A549 (cell line): ENCODE measurements at regions not wholly inside any gene's neighbourhood (a gene's known extent, or its start where the extent isn't known, plus 50 kb on each side); places are given as distances from the start of the nearest gene placed in this dataset.
A peak's percentile ranks its signal among the peaks of the same experiment; 100 is the strongest.
"Not testable (repeated sequence)": the region's sequence is repeated elsewhere in the genome, so short reads cannot be mapped to it uniquely, and the experiment has no call there.

Experiments used
- ATAC-seq, 2 experiments: fragments of 200-7000 bp in 1 of 2; fragments of >200 bp in 1 of 2; cut with Nextera tagmentation in 1 of 2; cut with Tn5 transposase in 1 of 2; 3 replicates each; pipeline versions ENCODE4 v1.8.0 to v1.9.1; 2018 to 2020; ENCODE audit warnings: mild to moderate bottlenecking in 1 of 2, moderate library complexity in 1 of 2
- CTCF ChIA-PET: fragments of 300-600 bp; sonication (Branson Sonifier 250); formaldehyde crosslinking; extraction: SDS; loops from one replicate; lab custom pipeline; 2021; ENCODE audit warnings: antibody characterized with exemption, inconsistent platforms; lab: Yijun Ruan, JAX
- POLR2A ChIA-PET: fragments of 350-600 bp; formaldehyde crosslinking; extraction: SDS; loops from one replicate; lab custom pipeline; 2021; ENCODE audit warnings: antibody characterized with exemption, inconsistent platforms; lab: Yijun Ruan, JAX
- DNase-seq, 2 experiments: peaks; one replicate each; pipeline versions ENCODE4 v3.0.0 to v3.0.0-alpha.2; 2011 to 2016; ENCODE audit warnings: low read depth in 1 of 2, low spot score in 1 of 2
- FAIRE-seq: peaks from 2 replicates; lab custom pipeline; 2011; peaks lifted over from hg19 to GRCh38; lab: Jason Lieb, UNC
- H3K27ac ChIP-seq, 2 experiments: fragments of >200 bp; sonication (Bioruptor Twin); formaldehyde crosslinking; 3 replicates each; pipeline ENCODE4 v1.5.1; 2016 to 2017
- H3K4me1 ChIP-seq: fragments of >200 bp; sonication (Bioruptor Twin); formaldehyde crosslinking; 3 replicates; pipeline ENCODE4 v1.6.1; 2016
- H3K4me2 ChIP-seq: fragments of >200 bp; sonication (Bioruptor Twin); formaldehyde crosslinking; 3 replicates; pipeline ENCODE4 v1.6.1; 2016
- H3K4me3 ChIP-seq: fragments of >200 bp; sonication (Bioruptor Twin); formaldehyde crosslinking; 3 replicates; pipeline ENCODE4 v1.5.1; 2016
- H3K9me3 ChIP-seq: fragments of >200 bp; sonication (Bioruptor Twin); formaldehyde crosslinking; 3 replicates; pipeline ENCODE4 v1.6.1; 2016
- CBX2 ChIP-seq: fragments of 200-600 bp; sonication (generic); IDR thresholded peaks from 2 replicates; pipeline ENCODE4 v1.6.1; 2016; ENCODE audit warnings: low read depth, mild to moderate bottlenecking, borderline replicate concordance
- CEBPB ChIP-seq, 2 experiments: fragments of >200 bp in 1 of 2; sonication (Bioruptor Twin) in 1 of 2; formaldehyde crosslinking in 1 of 2; IDR thresholded peaks; 2 replicates each; pipeline ENCODE4 v1.6.1; 2012 to 2016
- CHD4 ChIP-seq: fragments of 200-600 bp; sonication (generic); IDR thresholded peaks from 2 replicates; pipeline ENCODE4 v1.6.1; 2016; ENCODE audit warnings: antibody characterized with exemption, mild to moderate bottlenecking, borderline replicate concordance
- CTCF ChIP-seq: fragments of >200 bp; sonication (Bioruptor Twin); formaldehyde crosslinking; IDR thresholded peaks from 3 replicates; pipeline ENCODE4 v1.5.1; 2016
- EHMT2 ChIP-seq: fragments of 200-600 bp; sonication (generic); IDR thresholded peaks from 2 replicates; pipeline ENCODE4 v1.6.1; 2016; ENCODE audit warnings: antibody characterized with exemption, low read depth, mild to moderate bottlenecking, moderate library complexity
- EP300 ChIP-seq, 2 experiments: fragments of >200 bp; sonication (Bioruptor Twin); formaldehyde crosslinking; IDR thresholded peaks; 2 replicates in 1 of 2; 3 replicates in 1 of 2; pipeline ENCODE4 v1.6.1; 2016 to 2017
- GATA3 ChIP-seq: IDR thresholded peaks from 2 replicates; pipeline ENCODE4 v1.6.1; 2012; ENCODE audit warnings: borderline replicate concordance
- HDAC2 ChIP-seq: fragments of 200-600 bp; sonication (generic); IDR thresholded peaks from 2 replicates; pipeline ENCODE4 v1.6.1; 2016
- HEYL ChIP-seq: fragments of 250-450 bp; sonication (Bioruptor Pico); IDR thresholded peaks from 2 replicates; pipeline ENCODE4 v1.8.0; 2021; ENCODE audit warnings: mild to moderate bottlenecking, moderate library complexity
- HOXB13 ChIP-seq: fragments of 250-450 bp; sonication (Bioruptor Pico); IDR thresholded peaks from 2 replicates; pipeline ENCODE4 v1.5.0; 2020; ENCODE audit warnings: low read depth, mild to moderate bottlenecking, moderate library complexity
- KDM5A ChIP-seq: fragments of 200-600 bp; sonication (generic); IDR thresholded peaks from 2 replicates; pipeline ENCODE4 v1.6.1; 2016; ENCODE audit warnings: antibody characterized with exemption, mild to moderate bottlenecking
- NFE2L2 ChIP-seq: fragments of 150-350 bp; conservative IDR thresholded peaks from 2 replicates; pipeline ENCODE4 v1.6.1; 2014; ENCODE audit warnings: low read length
- NPAS2 ChIP-seq: fragments of 250-450 bp; sonication (Bioruptor Pico); IDR thresholded peaks from 2 replicates; pipeline ENCODE4 v1.8.0; 2022; ENCODE audit warnings: mild to moderate bottlenecking, moderate library complexity, borderline replicate concordance
- POLR2A ChIP-seq: IDR thresholded peaks from 2 replicates; pipeline ENCODE4 v1.6.1; 2012; ENCODE audit warnings: mild to moderate bottlenecking, low read length
- RAD21 ChIP-seq, 2 experiments: fragments of >200 bp in 1 of 2; sonication (Bioruptor Twin) in 1 of 2; formaldehyde crosslinking in 1 of 2; IDR thresholded peaks in 1 of 2; conservative IDR thresholded peaks in 1 of 2; 2 replicates in 1 of 2; 3 replicates in 1 of 2; pipeline ENCODE4 v1.6.1; 2012 to 2018; ENCODE audit warnings: inconsistent platforms in 1 of 2
- RARB ChIP-seq: fragments of 250-450 bp; sonication (Bioruptor Pico); IDR thresholded peaks from 2 replicates; pipeline ENCODE4 v1.8.0; 2021; ENCODE audit warnings: mild to moderate bottlenecking, moderate library complexity
- RNF2 ChIP-seq: fragments of 200-600 bp; sonication (generic); IDR thresholded peaks from 2 replicates; pipeline ENCODE4 v1.6.1; 2016; ENCODE audit warnings: low read depth, mild to moderate bottlenecking, antibody characterized with exemption, moderate library complexity, borderline replicate concordance
- SREBF2 ChIP-seq: fragments of 450-650 bp; IDR thresholded peaks from 2 replicates; pipeline ENCODE4 v1.6.1; 2014; ENCODE audit warnings: mild to moderate bottlenecking, moderate library complexity
- TFCP2L1 ChIP-seq: fragments of 250-450 bp; sonication (Bioruptor Pico); IDR thresholded peaks from 2 replicates; pipeline ENCODE4 v1.5.0; 2021; ENCODE audit warnings: mild to moderate bottlenecking
- TP53 ChIP-seq: fragments of 250-450 bp; sonication (Bioruptor Pico); IDR thresholded peaks from 2 replicates; pipeline ENCODE4 v1.5.0; 2021; ENCODE audit warnings: mild to moderate bottlenecking, moderate library complexity
- WGBS: methylation state at CpG from one replicate; pipeline ENCODE4 v1.1.6; 2017; ENCODE audit errors: missing lambda C conversion rate; 5-methylcytosine and 5-hydroxymethylcytosine counted together
- TF ChIP-seq, protein P1 (sequence below): IDR thresholded peaks from 2 replicates; pipeline ENCODE4 v1.6.1; 2012
- TF ChIP-seq, protein P2 (sequence below): IDR thresholded peaks from 2 replicates; pipeline ENCODE4 v1.6.1; 2012; ENCODE audit warnings: low read depth, borderline replicate concordance
- TF ChIP-seq, protein P3 (sequence below): fragments of 250-450 bp; sonication (Bioruptor Pico); IDR thresholded peaks from 2 replicates; pipeline ENCODE4 v1.5.0; 2021; ENCODE audit warnings: mild to moderate bottlenecking, moderate library complexity, borderline replicate concordance

- no peak for TF ChIP-seq CBX2
- TF ChIP-seq RNF2: no peak
- TF ChIP-seq, protein P1, sequence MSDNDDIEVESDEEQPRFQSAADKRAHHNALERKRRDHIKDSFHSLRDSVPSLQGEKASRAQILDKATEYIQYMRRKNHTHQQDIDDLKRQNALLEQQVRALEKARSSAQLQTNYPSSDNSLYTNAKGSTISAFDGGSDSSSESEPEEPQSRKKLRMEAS: no peak
- no peak for TF ChIP-seq GATA3
- TF ChIP-seq RAD21 (conservative IDR thresholded peaks at IDR 0.05 in 1 of 2, IDR thresholded peaks at IDR 0.05 in 1 of 2): no peak
Measured at GRCh38 chr6:126672649-126673048, 332.7 kb downstream of the CENPW start (continued).

GRCh38 chr6:126673749-126674148, 333.8 kb downstream of the CENPW start:
- FAIRE-seq, H3K9me3 ChIP-seq, H3K27ac ChIP-seq, H3K4me3 ChIP-seq, ATAC-seq, H3K4me2 ChIP-seq, CTCF ChIA-PET, H3K4me1 ChIP-seq, POLR2A ChIA-PET, DNase-seq: not testable (repeated sequence)
- 79% methylated on average over 8 of the region's 13 CpGs for WGBS

- H3K4me1 ChIP-seq: no peaks in the 10 kb centered on the region
- FAIRE-seq (no peak), DNase-seq (no peak), ATAC-seq (no peak)
- ChIA-PET POLR2A (no interaction called here), CTCF (no interaction called here)
- no peak overlapping the region for H3K4me3 ChIP-seq
- H3K4me2 ChIP-seq: no peak overlapping the region
- H3K27ac ChIP-seq: no peak overlapping the region
- no peaks in the 10 kb centered on the region for H3K9me3 ChIP-seq
- TF ChIP-seq CEBPB (IDR thresholded peaks at IDR 0.05): peak; percentile 44 to 60; a peak in 2 of 4 replicates
- TF ChIP-seq CHD4: no peak
- 44% methylated on average over 2 of the region's 2 CpGs for WGBS
Measured at GRCh38 chr6:126682440-126682839, 342.5 kb downstream of the CENPW start.

- H3K9me3 ChIP-seq: no peaks in the 10 kb centered on the region
- POLR2A ChIA-PET: no interaction called here
- no peak for FAIRE-seq
- no peak overlapping the region for H3K4me3 ChIP-seq
- H3K4me2 ChIP-seq: no peak overlapping the region
- no peaks in the 10 kb centered on the region for H3K4me1 ChIP-seq
- H3K27ac ChIP-seq: no peak overlapping the region
- no peak for DNase-seq
- TF ChIP-seq CTCF (no peak), TP53 (CRISPR knock-in tag) (no peak), HOXB13 (CRISPR knock-in tag) (no peak), RARB (CRISPR knock-in tag) (no peak), HEYL (no peak), NFE2L2 (no peak), TFCP2L1 (no peak), EHMT2 (no peak), NPAS2 (CRISPR knock-in tag) (no peak), SREBF2 (no peak), HDAC2 (no peak), EP300 (IDR thresholded peaks at IDR 0.05) (no peak), RNF2 (no peak), POLR2A (no peak), CBX2 (no peak), KDM5A (no peak)
- TF ChIP-seq, protein P2, sequence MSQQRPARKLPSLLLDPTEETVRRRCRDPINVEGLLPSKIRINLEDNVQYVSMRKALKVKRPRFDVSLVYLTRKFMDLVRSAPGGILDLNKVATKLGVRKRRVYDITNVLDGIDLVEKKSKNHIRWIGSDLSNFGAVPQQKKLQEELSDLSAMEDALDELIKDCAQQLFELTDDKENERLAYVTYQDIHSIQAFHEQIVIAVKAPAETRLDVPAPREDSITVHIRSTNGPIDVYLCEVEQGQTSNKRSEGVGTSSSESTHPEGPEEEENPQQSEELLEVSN: no peak
- TF ChIP-seq, protein P3, sequence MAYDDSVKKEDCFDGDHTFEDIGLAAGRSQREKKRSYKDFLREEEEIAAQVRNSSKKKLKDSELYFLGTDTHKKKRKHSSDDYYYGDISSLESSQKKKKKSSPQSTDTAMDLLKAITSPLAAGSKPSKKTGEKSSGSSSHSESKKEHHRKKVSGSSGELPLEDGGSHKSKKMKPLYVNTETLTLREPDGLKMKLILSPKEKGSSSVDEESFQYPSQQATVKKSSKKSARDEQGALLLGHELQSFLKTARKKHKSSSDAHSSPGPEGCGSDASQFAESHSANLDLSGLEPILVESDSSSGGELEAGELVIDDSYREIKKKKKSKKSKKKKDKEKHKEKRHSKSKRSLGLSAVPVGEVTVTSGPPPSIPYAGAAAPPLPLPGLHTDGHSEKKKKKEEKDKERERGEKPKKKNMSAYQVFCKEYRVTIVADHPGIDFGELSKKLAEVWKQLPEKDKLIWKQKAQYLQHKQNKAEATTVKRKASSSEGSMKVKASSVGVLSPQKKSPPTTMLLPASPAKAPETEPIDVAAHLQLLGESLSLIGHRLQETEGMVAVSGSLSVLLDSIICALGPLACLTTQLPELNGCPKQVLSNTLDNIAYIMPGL (CRISPR knock-in tag): no peak
- CTCF ChIA-PET: no interaction called here
- no peak for ATAC-seq
- 7% methylated on average over 1 of the region's 1 CpG for WGBS
Measured at GRCh38 chr6:126685182-126685581, 345.3 kb downstream of the CENPW start.
